GM12892 (cell line): ENCODE measurements at regions not wholly inside any gene's neighbourhood (a gene's known extent, or its start where the extent isn't known, plus 50 kb on each side); places are given as distances from the start of the nearest gene placed in this dataset.

Experiments used
- POLR2A ChIP-seq: IDR thresholded peaks from 2 replicates; pipeline ENCODE4 v1.6.1; 2011; ENCODE audit warnings: low read depth, low read length, control low read depth
- POLR2AphosphoS5 ChIP-seq: IDR thresholded peaks from 2 replicates; pipeline ENCODE4 v1.6.1; 2011; ENCODE audit warnings: low read depth, low read length, control low read depth
- TAF1 ChIP-seq: IDR thresholded peaks from 2 replicates; pipeline ENCODE4 v1.6.1; 2011; ENCODE audit warnings: low read depth, mild to moderate bottlenecking, control low read depth, low read length, borderline replicate concordance

- TF ChIP-seq TAF1 (no peak), POLR2AphosphoS5 (no peak), POLR2A (no peak)
Observed at GRCh38 chr6:159113223-159113622, 56.0 kb upstream of the FNDC1 start.
